ENCODE measurements at regions not wholly inside any gene's neighbourhood (a gene's known extent, or its start where the extent isn't known, plus 50 kb on each side); places are given as distances from the start of the nearest gene placed in this dataset.
"Not testable (repeated sequence)": the region's sequence is repeated elsewhere in the genome, so short reads cannot be mapped to it uniquely, and the experiment has no call there.

DNA sequence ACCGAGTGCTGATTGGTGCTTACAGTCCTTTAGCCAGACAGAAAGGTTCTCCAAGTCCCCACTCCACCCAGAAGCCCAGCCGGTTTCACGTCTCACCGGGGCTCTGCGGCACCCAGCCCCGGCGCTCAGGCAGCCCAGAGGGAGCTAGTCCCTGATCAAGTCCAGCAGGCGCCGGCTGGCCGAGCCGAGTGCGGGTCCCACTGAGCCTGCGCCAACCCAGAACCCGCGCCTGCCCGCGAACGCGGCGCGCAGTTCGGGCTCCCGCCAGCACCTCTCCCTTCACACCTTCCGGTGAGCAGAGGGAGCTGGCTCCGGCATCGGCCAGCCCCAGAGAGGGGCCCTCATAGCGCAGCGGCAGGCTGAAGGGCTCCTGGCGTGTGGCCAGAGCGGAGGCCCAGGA lies 481.6 kb upstream of the CHD1 start:
- DNase-seq, result not testable (repeated sequence)

DNA sequence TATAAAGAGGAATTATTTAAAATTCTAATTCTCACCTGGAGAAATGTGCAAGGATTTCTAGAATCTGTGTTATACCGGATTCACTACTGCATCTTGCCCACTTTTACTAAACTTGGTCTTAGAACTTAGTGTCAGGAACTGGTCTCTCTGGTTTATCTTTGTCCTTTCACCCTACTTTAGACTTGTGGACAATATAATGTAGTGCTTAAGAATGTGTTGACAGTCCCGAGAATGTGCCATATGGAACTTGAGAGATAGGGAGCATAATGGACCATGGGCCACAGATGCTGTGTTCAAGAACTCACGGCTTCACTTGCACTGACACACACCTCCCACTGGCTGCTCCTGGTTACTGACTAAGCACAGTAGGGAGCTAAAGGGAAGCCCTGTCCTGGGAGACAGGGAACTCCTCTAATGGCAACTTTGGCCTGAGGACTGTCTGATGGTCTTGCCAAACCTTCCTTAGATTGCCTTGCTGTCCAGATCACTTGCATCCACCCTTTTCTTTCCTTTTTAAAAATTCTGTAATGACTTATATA lies 476.0 kb upstream of the CHD1 start:
- DNase-seq, result not testable (repeated sequence)

DNA sequence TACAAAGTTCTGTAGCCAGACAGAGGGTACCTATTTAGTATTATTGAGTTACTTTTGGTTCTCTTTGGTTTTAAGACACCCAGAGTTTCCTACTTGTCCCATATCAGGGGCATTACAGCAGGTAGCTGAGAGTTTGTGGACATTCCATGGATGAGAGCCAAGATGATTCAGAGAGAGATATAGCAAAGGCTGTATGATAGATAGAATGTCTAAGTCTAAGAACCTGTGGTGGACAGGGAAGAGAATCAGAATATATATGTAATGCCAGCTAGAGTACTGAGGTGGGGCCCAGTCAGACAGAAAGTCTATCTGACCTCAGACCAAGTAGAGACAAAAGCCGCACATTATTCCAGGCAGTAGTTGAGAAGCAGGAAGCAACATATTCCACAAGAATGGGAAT lies 471.8 kb upstream of the CHD1 start:
- not testable (repeated sequence) for DNase-seq

DNA sequence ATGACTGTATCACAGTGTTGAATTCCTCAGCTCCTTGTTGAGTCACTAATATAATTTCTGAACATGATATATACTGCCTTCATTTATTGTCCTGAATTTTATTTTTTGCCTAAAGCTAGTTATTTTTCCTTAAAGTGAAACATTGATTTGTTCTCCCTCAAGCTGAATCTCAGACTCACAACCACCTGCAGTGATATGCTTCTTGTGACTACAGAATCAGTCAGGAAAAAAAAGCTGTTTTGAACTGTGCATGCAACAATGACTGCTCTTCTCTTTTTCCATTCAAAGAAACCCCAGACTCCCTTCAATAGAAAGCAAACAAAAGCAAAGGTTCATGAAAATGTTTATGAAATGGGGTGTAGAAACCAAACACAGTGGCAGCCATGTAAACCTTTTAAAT lies 470.2 kb upstream of the CHD1 start:
- no peak for DNase-seq

DNA sequence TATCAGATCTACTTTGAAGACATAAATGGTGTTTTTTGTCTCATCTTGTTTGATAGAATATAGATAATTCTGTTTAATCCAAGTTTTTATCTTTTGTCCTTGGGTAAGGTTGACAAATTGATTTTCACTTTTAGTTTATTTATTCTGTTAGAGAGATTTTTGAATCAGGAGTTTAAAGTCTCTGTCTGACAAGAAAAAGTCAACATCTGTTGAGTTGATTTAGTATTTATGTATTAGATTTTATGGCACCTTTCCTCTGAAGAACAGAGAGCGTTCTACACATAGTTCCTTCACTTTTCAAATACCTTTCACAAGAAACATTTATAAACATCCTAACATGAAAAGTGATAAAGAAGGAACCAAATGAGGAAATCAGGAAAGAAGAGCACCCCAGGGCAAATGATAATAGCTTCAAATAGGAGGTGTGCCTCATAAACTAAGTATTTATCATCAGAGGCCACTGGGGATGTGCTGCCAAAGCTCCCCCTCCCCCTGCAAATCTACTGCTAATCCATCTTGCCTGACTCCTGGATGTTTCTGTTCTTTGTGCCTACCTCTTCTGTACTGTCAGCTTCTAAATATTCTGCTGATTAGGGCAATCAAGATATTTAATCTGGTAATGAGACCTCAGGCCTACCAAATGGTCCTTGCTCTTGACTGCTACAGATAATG lies 457.7 kb upstream of the CHD1 start:
- DNase-seq, result no peak

DNA sequence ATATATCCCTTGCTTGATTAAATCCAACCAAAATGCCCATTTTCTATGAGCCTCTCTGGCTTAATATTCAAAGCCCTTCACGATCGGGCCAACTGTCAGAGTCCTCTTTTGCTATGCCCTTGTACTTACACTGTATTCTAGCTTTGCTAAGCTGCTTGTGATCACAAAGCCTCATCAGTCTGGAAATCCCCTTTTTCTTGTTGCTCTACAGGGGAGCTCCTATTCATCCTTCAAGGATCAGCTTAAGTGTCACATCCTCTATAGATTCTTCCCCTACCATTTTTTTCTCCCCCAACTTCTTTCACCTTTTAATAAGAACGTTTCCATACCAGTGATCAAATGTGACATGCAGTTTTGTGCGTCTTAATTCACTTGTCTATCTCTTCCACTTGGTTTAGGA lies 450.4 kb upstream of the CHD1 start:
- no peak for DNase-seq

DNA sequence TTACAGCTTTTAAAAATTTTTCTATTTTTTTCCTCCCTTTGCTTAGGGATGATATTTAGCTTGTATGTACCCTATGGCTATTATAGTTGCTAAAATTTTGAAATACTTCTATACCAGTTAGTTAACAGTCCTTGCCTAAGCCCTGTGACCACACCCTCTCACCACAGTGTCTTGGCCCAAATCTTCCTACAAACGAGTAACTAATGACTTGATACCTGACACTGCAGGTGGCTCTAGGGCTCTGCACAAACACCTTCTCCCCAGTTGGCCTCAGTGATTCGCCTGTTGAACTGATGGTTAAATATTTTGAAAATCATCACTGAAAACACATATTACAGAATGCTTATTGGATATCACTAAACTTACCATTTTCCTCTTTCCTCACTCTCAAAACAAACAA lies 449.6 kb upstream of the CHD1 start:
- DNase-seq, result no peak

DNA sequence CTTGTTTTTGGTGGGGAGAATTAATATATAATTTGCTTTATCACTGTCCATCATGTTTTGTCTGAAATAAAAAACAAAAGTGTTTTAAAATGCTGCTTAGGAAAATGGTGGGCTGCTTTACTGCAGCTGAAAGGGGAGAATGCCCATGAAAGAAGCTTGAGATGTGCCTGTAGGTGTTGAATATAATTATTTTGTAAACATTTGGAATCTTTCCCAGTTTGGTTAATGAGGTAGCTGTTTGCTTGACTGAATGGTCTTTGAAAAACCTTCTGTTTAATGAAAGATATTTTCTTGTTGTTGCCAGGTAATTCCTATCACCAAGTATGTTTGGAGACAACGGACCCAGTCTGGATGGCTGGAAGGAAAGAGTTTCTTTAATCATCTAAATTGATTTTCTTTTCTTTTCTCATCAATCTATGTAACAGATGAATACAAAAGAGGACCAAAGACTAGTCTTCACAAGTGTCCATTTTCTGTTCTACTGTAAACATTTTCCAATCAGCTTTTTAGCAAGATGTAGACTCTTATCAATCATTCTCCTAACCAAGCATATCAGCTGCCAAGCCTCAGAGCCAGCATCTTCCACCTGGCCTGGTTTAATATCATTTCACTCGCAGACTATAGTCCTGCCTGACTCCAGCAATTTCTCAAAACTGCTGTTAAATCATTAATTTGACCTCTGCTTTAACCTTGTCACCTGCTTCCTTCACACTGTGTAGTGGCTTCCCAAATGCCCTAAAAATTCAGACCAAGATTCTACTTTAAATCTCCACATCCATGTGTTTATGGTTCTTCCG lies 441.2 kb upstream of the CHD1 start:
- no peak for DNase-seq

DNA sequence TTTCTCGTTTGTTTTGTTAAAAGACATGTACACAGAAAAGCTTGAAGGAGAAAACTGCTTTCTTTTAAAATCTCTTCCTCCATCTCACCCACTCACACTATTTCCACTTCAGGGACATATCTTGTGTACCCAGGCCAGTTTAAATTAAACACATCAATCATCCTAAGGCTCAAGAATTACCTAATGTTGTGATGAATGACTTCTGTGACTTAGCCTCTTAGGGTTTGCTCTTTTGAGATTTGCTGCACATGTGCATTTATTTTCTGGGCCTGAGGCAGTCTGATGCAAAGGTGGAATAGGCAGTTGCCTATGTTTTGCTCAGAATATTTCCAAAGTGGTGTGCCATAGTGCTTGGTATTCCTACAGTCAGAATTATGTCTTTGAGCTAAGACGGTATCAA lies 439.9 kb upstream of the CHD1 start:
- DNase-seq, result no peak

DNA sequence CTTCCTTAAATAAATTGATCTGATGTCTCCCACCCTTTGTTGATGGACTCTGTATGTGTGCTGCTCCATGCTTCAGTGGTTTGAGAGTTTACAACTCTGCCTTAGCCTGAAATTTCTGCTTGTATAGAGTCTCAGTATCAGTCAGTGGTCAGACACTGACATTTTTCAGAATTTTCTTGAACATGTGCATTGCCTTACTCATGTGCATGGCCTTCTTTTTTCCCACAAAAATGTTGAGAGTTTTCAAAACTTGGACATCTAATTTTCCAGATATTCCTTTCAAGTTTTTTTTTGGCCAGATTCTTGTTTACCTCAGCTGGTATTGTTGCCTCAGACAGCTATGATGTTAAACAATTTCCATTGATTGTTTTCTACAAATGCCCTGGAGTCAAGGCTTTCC lies 427.1 kb upstream of the CHD1 start:
- DNase-seq, result no peak

DNA sequence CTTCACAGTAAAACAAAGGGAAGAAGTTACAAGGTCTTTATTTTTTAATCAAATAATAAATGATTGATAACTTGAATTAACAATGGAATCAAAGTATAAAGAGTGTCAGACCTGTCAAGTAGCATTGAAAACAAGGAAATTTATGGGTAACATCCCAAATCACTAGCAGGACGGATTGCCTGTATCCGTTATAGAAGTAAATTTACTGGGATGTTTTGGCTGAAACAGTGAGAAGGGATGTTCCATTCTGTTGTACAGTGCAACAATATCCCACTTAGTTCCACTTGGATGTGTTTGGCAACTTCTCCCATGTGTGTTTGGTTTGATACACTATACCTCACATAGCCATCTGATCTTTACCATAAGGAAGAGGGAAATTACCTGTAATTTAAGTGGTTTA lies 421.0 kb upstream of the CHD1 start:
- no peak for DNase-seq

DNA sequence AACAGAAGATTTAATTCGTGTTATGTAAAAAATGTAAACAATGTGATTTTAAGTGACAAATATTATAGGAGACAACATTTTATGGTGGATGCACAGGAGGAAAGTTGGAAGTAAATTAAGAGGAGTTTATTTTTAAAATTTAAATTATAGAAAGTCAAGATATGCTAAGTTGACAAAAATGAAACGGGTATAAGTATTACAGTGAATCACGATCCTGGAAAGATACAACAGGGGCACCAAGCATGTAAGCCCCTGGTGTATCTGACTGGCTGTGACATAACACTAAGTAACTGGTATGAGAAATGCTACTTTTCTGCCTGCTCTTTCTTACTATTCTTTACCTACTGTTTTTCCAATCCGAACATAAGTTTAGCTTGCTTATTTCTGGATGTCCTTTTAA lies 419.8 kb upstream of the CHD1 start:
- no peak for DNase-seq

DNA sequence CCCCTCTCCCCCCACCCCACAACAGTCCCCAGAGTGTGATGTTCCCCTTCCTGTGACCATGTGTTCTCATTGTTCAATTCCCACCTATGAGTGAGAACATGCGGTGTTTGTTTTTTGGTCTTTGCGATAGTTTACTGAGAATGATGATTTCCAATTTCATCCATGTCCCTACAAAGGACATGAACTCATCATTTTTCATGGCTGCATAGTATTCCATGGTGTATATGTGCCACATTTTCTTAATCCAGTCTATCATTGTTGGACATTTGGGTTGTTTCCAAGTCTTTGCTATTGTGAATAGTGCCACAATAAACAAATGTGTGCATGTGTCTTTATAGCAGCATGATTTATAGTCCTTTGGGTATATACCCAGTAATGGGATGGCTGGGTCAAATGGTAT lies 411.0 kb upstream of the CHD1 start:
- DNase-seq, result not testable (repeated sequence)

DNA sequence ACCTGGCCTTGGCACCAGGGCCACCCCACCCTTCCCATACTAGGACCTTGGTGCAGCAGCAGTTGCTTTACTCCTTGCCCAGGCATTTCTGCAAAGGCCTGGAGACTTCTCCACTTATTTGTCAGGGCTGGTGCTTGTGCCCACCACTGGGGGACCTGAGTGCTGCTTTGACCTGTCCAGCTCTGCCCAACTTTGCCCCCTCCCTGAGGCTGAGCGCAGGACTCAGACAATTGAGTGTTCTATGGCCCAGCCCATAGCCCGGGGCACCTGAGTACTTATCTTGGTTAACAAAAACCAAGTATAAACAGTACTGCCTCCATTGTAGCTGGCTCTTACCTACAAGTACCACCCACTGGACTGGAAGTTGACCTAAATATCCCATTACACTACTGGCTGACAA lies 406.1 kb upstream of the CHD1 start:
- DNase-seq, result no peak

DNA sequence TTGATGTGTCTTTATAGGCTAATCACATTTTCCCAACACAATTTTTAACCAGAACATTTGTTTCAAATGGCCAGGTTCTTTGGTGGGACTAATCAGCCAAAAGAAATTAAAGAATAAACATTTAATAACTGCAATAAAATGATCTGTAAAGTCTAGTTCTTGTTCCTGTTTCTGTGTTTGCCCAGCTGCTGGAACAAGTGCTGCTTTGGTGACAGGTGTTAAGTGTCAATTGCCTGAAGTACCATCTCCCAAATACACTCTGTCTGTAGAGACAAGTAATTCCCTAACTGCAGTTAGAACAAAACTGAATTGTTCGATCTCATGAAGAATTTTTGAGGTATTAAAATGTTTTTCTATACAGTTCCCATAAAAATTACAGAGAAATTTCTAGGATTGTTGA lies 402.3 kb upstream of the CHD1 start:
- DNase-seq, result no peak

DNA sequence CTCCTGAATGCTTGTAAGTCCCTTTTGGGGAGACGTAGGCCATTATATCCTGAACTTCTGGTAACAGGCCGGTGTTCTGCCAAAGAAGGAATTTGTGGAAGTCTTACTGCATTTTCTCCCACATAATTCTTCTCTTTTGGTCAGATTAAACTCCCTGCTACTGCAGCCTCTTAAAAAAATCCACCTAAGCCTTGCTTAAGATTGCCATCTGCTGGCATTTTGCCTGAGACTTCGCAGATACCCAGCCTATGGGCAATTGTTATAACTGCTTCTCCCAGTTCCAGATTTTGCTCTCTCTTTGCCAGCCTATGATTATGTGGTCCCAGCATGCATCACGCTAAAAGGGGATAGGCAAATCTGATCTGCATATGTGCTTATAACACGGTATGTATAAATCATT lies 391.6 kb upstream of the CHD1 start:
- DNase-seq, result no peak

DNA sequence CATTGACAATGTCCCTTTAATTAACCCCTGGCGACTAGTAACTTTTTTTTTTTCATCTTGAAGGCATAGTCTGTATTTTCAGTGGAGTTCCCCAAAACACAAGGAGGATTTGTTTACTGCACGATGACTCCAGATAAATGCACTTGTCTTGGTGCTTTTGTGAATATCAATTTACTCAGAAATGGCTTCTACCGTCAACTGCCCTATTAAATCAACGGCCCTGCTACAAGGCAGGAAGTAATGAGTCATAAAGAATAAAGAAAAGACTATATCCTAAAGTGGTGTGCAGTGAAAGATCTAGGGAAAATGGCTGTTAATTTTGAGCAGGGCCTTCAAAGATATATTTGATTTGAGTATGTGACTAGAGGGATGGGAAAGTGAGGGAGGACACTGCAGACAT lies 388.3 kb upstream of the CHD1 start:
- no peak for DNase-seq

DNA sequence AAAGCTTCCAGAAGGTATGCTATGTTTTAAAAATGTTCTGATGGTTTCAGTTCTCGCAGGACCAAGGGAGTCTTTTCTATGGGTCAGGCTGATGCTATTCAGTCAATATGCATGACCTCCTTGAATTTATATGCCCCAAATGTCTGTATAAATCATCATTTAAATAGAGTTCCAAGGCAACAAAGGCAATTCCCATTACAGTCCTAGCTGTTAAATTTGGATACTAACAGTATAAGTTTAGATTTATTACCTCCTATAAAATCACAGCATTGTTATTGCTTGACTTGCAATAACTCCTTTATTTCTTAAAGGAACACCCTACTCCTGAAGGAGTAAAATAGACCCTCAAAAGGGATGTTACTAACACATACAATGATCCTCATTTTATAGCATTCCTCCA lies 387.7 kb upstream of the CHD1 start:
- no peak for DNase-seq

DNA sequence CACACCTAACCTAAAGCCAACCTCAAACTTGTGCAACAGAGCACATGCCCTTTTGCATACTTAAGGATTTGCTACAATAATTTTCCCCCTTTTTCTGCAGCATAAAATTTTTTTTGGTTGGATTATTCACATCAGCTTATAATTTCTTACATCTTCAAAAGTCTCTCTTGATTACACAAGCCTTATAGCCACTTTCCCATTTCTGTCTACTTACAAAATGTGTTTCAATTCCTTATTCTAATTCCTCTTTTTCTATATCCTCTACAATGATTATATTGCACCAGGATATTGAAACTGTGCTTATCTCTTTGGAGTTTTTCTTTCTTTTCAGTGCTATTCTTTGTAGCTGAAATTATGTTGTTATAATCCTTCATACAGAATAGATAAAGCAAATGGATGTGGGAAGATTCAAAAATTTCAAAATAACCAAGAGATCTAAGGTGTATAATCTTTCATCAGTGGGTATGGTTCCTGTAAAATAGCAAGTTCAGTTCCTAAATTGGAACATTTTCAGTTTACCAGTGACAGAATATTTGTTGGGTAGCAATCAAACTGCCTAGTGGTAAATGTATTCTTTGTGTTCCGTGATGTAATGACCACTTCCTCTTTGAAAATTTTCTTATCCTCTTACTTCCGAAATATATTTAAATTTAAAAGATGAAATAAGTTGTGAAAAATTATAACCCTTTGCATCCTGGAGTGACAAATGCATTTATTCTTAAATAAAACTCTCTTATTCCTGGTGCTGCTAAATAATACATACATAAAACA lies 386.8 kb upstream of the CHD1 start:
- no peak for DNase-seq

DNA sequence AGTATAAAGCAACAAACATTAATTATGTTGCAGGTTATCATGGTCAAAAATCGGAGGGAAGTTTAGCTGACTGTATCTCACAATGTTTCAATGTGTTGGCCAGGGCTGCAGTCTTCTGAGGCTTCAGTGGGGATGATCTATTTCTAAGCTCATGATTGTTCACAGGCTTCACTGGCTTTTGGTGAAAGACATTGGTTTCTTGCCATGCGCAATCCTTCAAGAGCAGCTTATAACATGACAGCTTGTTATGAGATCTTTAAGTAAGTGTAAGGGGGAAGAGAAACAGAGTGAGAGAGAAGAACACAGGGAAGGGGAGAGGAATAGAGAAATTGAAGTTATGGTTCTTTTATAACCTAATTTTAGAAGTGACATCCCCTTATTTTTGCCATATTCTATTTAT lies 385.9 kb upstream of the CHD1 start:
- DNase-seq, result no peak

DNA sequence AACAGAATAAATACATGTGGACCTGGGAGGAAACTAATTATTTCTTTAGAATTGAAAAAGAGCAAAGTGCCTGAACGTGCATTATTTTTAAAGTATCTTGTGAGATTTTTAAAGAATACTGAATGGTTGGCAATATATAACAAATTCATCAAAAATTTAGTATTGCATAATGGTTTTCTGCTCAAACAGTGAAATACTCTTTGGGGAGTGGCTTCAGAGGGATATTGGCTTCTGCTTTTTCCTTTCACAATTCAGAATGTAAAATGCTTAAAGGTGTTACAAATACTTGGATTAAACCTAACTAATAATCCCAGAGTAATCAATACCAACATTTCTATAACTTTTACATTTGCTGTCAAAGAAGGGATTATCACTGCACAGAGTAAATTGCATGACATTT lies 379.3 kb upstream of the CHD1 start:
- DNase-seq, result no peak

DNA sequence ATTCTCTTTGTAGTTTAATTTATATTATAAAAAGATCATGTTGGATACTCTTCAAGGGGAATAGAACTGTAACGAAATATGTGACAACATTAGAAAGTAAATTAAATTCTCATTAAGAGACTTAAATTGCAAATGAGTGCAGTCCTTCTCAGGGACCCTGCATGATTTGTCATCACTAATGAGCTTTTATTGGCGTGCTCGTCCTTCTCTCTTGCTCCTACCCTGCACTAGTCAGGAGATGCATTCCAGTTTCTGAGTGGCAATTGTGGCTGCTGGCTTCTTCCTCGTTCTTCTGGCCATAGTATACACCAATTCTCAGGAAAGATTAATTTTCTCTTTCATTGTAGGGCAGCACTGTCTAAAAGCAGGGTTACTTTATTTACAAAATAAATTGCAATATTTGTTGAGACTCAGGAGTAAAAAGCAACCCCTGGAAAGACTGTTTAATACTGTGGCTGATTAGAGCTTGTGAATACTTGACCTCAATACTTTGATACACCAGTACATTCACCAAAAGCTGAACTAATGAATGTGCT lies 376.3 kb upstream of the CHD1 start:
- DNase-seq, result no peak

DNA sequence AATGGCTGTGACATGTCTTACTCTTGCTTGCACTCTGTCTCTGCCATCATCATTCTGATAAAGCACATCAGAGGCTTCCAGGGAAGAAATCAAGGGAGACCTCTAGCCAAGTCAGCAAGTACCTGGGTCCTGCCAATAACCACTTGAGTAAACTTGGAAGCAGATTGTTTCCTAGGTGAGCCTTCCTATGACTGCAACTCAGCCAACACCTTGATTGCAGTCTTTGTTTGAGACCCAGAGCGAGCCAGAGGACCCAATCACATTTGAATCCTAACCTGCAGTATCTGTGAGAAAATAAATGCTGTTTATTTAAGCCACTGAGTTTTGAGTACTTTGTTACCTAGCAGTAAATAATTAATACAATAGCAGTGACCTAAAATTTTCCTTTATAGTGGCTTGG lies 356.8 kb upstream of the CHD1 start:
- no peak for DNase-seq

DNA sequence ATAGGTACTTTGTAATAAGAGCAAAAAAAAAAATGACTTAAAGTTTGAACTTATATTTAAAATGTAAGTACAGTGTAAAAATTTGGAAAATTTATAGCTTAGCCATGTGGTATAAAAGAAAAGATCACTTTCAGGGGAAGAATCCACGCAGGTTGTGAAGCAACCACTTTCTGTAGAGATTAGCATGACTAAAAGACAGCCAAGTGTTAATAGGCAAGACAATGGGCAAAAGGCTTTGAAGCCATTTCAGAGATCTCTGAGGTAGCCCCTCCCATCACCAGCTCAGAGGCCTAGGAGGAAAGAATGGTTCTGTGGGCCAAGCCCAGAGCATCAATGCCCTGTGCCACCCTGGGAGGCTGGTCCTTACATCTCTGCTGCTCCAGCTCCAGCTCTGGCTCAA lies 346.3 kb upstream of the CHD1 start:
- no peak for DNase-seq
